Tibial artery (tissue), 4 donors: ENCODE measurements at regions not wholly inside any gene's neighbourhood (a gene's known extent, or its start where the extent isn't known, plus 50 kb on each side); places are given as distances from the start of the nearest gene placed in this dataset.

ENCODE experiments used
- DNase-seq, 2 donors: peaks; one replicate each; pipeline ENCODE4 v3.0.0-alpha.2; 2019
- H3K27ac ChIP-seq, 2 donors: fragments of 200-600 bp; sonication (generic) in 1 of 2; 1 replicate in 1 of 2; 2 replicates in 1 of 2; pipeline ENCODE4 v1.5.1; 2018 to 2019; ENCODE audit warnings: mild to moderate bottlenecking in 1 of 2
- H3K27me3 ChIP-seq, 2 donors: fragments of 200-600 bp; sonication (generic) in 1 of 2; one replicate each; pipeline versions ENCODE4 v1.5.1 to v1.6.0; 2016 to 2019
- H3K36me3 ChIP-seq, 3 donors: fragments of 200-600 bp; sonication (generic) in 2 of 3; one replicate each; pipeline ENCODE4 v1.5.1; 2016 to 2019; ENCODE audit warnings: mild to moderate bottlenecking in 2 of 3
- H3K4me1 ChIP-seq, 4 donors: fragments of 200-600 bp; sonication (generic) in 2 of 4; 1 replicate in 3 of 4; 2 replicates in 1 of 4; pipeline ENCODE4 v1.5.1; 2016 to 2019
- H3K4me3 ChIP-seq, 2 donors: fragments of 200-600 bp; sonication (generic) in 1 of 2; 1 replicate in 1 of 2; 2 replicates in 1 of 2; pipeline ENCODE4 v1.5.1; 2018 to 2019; ENCODE audit warnings: mild to moderate bottlenecking in 2 of 2
- H3K9me3 ChIP-seq, 3 donors: fragments of 200-600 bp; sonication (generic) in 1 of 3; one replicate each; pipeline ENCODE4 v1.5.1; 2016 to 2019
- CTCF ChIP-seq, 2 experiments: fragments of 200-600 bp in 1 of 2; fragments of 450-650 bp in 1 of 2; IDR thresholded peaks; one replicate each; pipeline ENCODE4 v1.5.1; 2017 to 2019; ENCODE audit warnings: antibody characterized with exemption in 2 of 2, mild to moderate bottlenecking in 1 of 2, moderate library complexity in 1 of 2
- intact Hi-C: fragments of 100-400 bp; cut with DNase I; formaldehyde crosslinking; loops from one replicate; pipeline ENCODE4 v1.15.0; 2023; ENCODE audit warnings: low total_unique reads

- intact Hi-C loops, result no loop called here
- no peak for TF ChIP-seq CTCF (IDR thresholded peaks at IDR 0.05)
Observed at GRCh38 chrX:20969565-20969964, 404.7 kb upstream of the CNKSR2 start.

GRCh38 chrX:20968996-20969395 lies 405.2 kb upstream of the CNKSR2 start:
- no peaks in the 10 kb centered on the region for H3K4me1 ChIP-seq
- no peak for TF ChIP-seq CTCF (IDR thresholded peaks at IDR 0.05)
- H3K9me3 ChIP-seq, result peaks cover 0 to 9% (median 0%) of the 10 kb centered on the region in 3 donors
- H3K36me3 ChIP-seq, result no peaks in the 10 kb centered on the region
- intact Hi-C loops, result no loop called here
- no peak overlapping the region for H3K27ac ChIP-seq
- no peak for DNase-seq
- H3K4me3 ChIP-seq, result no peak overlapping the region
- no peaks in the 10 kb centered on the region for H3K27me3 ChIP-seq

More at GRCh38 chrX:20969565-20969964, 404.7 kb upstream of the CNKSR2 start:
- H3K27ac ChIP-seq, result no peak overlapping the region
- no peaks in the 10 kb centered on the region for H3K27me3 ChIP-seq
- no peaks in the 10 kb centered on the region for H3K4me1 ChIP-seq
- H3K9me3 ChIP-seq, result peaks cover 0 to 9% (median 0%) of the 10 kb centered on the region in 3 donors
- H3K4me3 ChIP-seq, result no peak overlapping the region
- no peak for DNase-seq
- H3K36me3 ChIP-seq, result no peaks in the 10 kb centered on the region

- Histone ChIP-seq H3K27me3 (no peaks in the 10 kb centered on the region), H3K36me3 (no peaks in the 10 kb centered on the region), H3K4me1 (no peaks in the 10 kb centered on the region), H3K27ac (no peak overlapping the region), H3K9me3 (peaks cover 0 to 9% (median 0%) of the 10 kb centered on the region in 3 donors), H3K4me3 (no peak overlapping the region)
- no peak for DNase-seq
- no peak for TF ChIP-seq CTCF (IDR thresholded peaks at IDR 0.05)
- intact Hi-C loops, result no loop called here
Observed at GRCh38 chrX:20967725-20968124, 406.5 kb upstream of the CNKSR2 start.

- no peak for TF ChIP-seq CTCF (IDR thresholded peaks at IDR 0.05)
- no peak for DNase-seq
- Histone ChIP-seq H3K4me1 (no peaks in the 10 kb centered on the region), H3K9me3 (peaks cover 0 to 9% (median 0%) of the 10 kb centered on the region in 3 donors), H3K4me3 (no peak overlapping the region), H3K27ac (no peak overlapping the region), H3K27me3 (no peaks in the 10 kb centered on the region), H3K36me3 (no peaks in the 10 kb centered on the region)
- intact Hi-C loops, result no loop called here
Observed at GRCh38 chrX:20965270-20966044, 408.8 kb upstream of the CNKSR2 start.

- no peaks in the 10 kb centered on the region for H3K27me3 ChIP-seq
- intact Hi-C loops, result no loop called here
- no peak for TF ChIP-seq CTCF (IDR thresholded peaks at IDR 0.05)
- no peaks in the 10 kb centered on the region for H3K4me1 ChIP-seq
- no peak overlapping the region for H3K27ac ChIP-seq
- no peaks in the 10 kb centered on the region for H3K9me3 ChIP-seq
- no peak for DNase-seq
- no peaks in the 10 kb centered on the region for H3K36me3 ChIP-seq
- no peak overlapping the region for H3K4me3 ChIP-seq
Observed at GRCh38 chrX:20954014-20954413, 420.2 kb upstream of the CNKSR2 start.
